ENCODE measurements at regions not wholly inside any gene's neighbourhood (a gene's known extent, or its start where the extent isn't known, plus 50 kb on each side); places are given as distances from the start of the nearest gene placed in this dataset.

- TF ChIP-seq POLR2A (IDR thresholded peaks at IDR 0.05): no peak
- no peak for TF ChIP-seq CTCF (IDR thresholded peaks at IDR 0.05 in 4 of 5, conservative IDR thresholded peaks at IDR 0.05 in 1 of 5)
Measured at GRCh38 chr12:5379749-5380496, 52.0 kb upstream of the NTF3 start.

Data from gastrocnemius medialis (tissue), 4 donors.